Glutamatergic neuron (in vitro differentiated cells): ENCODE measurements at regions not wholly inside any gene's neighbourhood (a gene's known extent, or its start where the extent isn't known, plus 50 kb on each side); places are given as distances from the start of the nearest gene placed in this dataset.

ENCODE experiments used
- DNase-seq: peaks from one replicate; pipeline ENCODE4 v3.0.0; 2022
- H3K27ac Mint-ChIP-seq: one replicate; pipeline ENCODE4 v1.8.0; 2020; ENCODE audit warnings: mild to moderate bottlenecking, mixed read lengths, inconsistent platforms; ENCODE audit not compliant: unreplicated experiment
- H3K27me3 Mint-ChIP-seq: one replicate; pipeline ENCODE4 v1.8.0; 2020; ENCODE audit warnings: mild to moderate bottlenecking, moderate library complexity, mixed read lengths, inconsistent platforms; ENCODE audit not compliant: unreplicated experiment
- H3K36me3 Mint-ChIP-seq: one replicate; pipeline ENCODE4 v1.8.0; 2020; ENCODE audit warnings: mild to moderate bottlenecking, mixed read lengths, inconsistent platforms; ENCODE audit not compliant: unreplicated experiment
- H3K4me1 Mint-ChIP-seq: one replicate; pipeline ENCODE4 v1.8.0; 2020; ENCODE audit warnings: mild to moderate bottlenecking, low read depth, mixed read lengths, inconsistent platforms; ENCODE audit not compliant: unreplicated experiment
- H3K4me3 Mint-ChIP-seq: one replicate; pipeline ENCODE4 v1.8.0; 2020; ENCODE audit warnings: mild to moderate bottlenecking, mixed read lengths, inconsistent platforms; ENCODE audit not compliant: unreplicated experiment
- H3K9me3 Mint-ChIP-seq: one replicate; pipeline ENCODE4 v1.8.0; 2020; ENCODE audit warnings: mild to moderate bottlenecking, moderate library complexity, mixed read lengths, inconsistent platforms; ENCODE audit not compliant: unreplicated experiment
- TF ChIP-seq, protein P1 (sequence below): fragments of 200-600 bp; sonication (generic); IDR thresholded peaks from one replicate; pipeline ENCODE4 v1.5.0; 2021; ENCODE audit not compliant: partially characterized antibody, unreplicated experiment

- H3K27me3 Mint-ChIP-seq, result peaks cover 9% of the 10 kb centered on the region
- no peak overlapping the region for H3K27ac Mint-ChIP-seq
- TF ChIP-seq, protein P1, sequence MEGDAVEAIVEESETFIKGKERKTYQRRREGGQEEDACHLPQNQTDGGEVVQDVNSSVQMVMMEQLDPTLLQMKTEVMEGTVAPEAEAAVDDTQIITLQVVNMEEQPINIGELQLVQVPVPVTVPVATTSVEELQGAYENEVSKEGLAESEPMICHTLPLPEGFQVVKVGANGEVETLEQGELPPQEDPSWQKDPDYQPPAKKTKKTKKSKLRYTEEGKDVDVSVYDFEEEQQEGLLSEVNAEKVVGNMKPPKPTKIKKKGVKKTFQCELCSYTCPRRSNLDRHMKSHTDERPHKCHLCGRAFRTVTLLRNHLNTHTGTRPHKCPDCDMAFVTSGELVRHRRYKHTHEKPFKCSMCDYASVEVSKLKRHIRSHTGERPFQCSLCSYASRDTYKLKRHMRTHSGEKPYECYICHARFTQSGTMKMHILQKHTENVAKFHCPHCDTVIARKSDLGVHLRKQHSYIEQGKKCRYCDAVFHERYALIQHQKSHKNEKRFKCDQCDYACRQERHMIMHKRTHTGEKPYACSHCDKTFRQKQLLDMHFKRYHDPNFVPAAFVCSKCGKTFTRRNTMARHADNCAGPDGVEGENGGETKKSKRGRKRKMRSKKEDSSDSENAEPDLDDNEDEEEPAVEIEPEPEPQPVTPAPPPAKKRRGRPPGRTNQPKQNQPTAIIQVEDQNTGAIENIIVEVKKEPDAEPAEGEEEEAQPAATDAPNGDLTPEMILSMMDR, result no peak
- no peaks in the 10 kb centered on the region for H3K36me3 Mint-ChIP-seq
- DNase-seq, result no peak
- no peak overlapping the region for H3K4me3 Mint-ChIP-seq
- no peaks in the 10 kb centered on the region for H3K4me1 Mint-ChIP-seq
- peaks cover 1% of the 10 kb centered on the region for H3K9me3 Mint-ChIP-seq
Observed at GRCh38 chr12:53842686-53843085, 90.9 kb upstream of the CISTR start.

- no peak overlapping the region for H3K27ac Mint-ChIP-seq
- H3K4me3 Mint-ChIP-seq, result no peak overlapping the region
- no peak for DNase-seq
- TF ChIP-seq, protein P1, result no peak
- H3K36me3 Mint-ChIP-seq, result no peaks in the 10 kb centered on the region
- H3K27me3 Mint-ChIP-seq, result peaks cover 9% of the 10 kb centered on the region
- no peaks in the 10 kb centered on the region for H3K4me1 Mint-ChIP-seq
- peaks cover 1% of the 10 kb centered on the region for H3K9me3 Mint-ChIP-seq
Observed at GRCh38 chr12:53843545-53843944, 91.8 kb upstream of the CISTR start.

GRCh38 chr12:53844994-53845844, 93.4 kb upstream of the HOXC13 start:
- Mint-ChIP-seq H3K27ac (no peak overlapping the region), H3K36me3 (no peaks in the 10 kb centered on the region), H3K4me1 (no peaks in the 10 kb centered on the region), H3K9me3 (peaks cover 1% of the 10 kb centered on the region), H3K27me3 (peaks cover 11% of the 10 kb centered on the region), H3K4me3 (no peak overlapping the region)
- DNase-seq, result no peak
- TF ChIP-seq, protein P1, result no peak

GRCh38 chr12:53845932-53846331, 92.7 kb upstream of the HOXC13 start:
- no peaks in the 10 kb centered on the region for H3K4me1 Mint-ChIP-seq
- peaks cover 1% of the 10 kb centered on the region for H3K9me3 Mint-ChIP-seq
- H3K27ac Mint-ChIP-seq, result no peak overlapping the region
- H3K4me3 Mint-ChIP-seq, result no peak overlapping the region
- TF ChIP-seq, protein P1, result no peak
- no peaks in the 10 kb centered on the region for H3K36me3 Mint-ChIP-seq
- no peak for DNase-seq
- H3K27me3 Mint-ChIP-seq, result peaks cover 8% of the 10 kb centered on the region

DNA sequence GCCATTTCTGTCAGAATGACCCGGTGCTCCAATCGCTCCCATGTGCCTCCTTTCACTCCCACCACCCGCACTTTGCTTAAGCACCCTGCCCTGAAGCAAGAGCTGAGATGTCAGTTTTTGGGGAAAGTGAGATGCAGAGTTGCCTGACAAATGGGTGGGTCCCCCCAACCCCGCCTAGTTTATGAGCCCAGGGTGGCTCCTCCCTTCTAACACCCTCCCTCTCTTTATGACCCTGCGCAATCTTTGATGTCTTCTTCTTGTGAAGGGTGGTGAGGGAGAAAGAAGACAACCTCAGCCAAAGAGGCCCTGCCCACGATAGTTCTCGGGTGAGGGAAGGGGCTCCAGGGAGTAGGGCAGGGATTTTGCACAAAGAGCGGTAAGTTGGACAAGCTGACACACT, 89.5 kb upstream of the HOXC13 start:
- H3K27me3 Mint-ChIP-seq, result peaks cover 6% of the 10 kb centered on the region
- TF ChIP-seq, protein P1, result no peak

More for the DNA sequence above, 89.5 kb upstream of the HOXC13 start:
- DNase-seq, result no peak
- Mint-ChIP-seq H3K27ac (no peak overlapping the region), H3K36me3 (no peaks in the 10 kb centered on the region), H3K4me1 (no peaks in the 10 kb centered on the region), H3K4me3 (no peak overlapping the region), H3K9me3 (peaks cover 1% of the 10 kb centered on the region)
